A549 (cell line): ENCODE measurements at regions not wholly inside any gene's neighbourhood (a gene's known extent, or its start where the extent isn't known, plus 50 kb on each side); places are given as distances from the start of the nearest gene placed in this dataset.

Experiments used
- ATAC-seq, 2 experiments: fragments of 200-7000 bp in 1 of 2; fragments of >200 bp in 1 of 2; cut with Nextera tagmentation in 1 of 2; cut with Tn5 transposase in 1 of 2; 3 replicates each; pipeline versions ENCODE4 v1.8.0 to v1.9.1; 2018 to 2020; ENCODE audit warnings: mild to moderate bottlenecking in 1 of 2, moderate library complexity in 1 of 2
- CTCF ChIA-PET: fragments of 300-600 bp; sonication (Branson Sonifier 250); formaldehyde crosslinking; extraction: SDS; loops from one replicate; lab custom pipeline; 2021; ENCODE audit warnings: antibody characterized with exemption, inconsistent platforms; lab: Yijun Ruan, JAX
- POLR2A ChIA-PET: fragments of 350-600 bp; formaldehyde crosslinking; extraction: SDS; loops from one replicate; lab custom pipeline; 2021; ENCODE audit warnings: antibody characterized with exemption, inconsistent platforms; lab: Yijun Ruan, JAX
- DNase-seq, 2 experiments: peaks; one replicate each; pipeline versions ENCODE4 v3.0.0 to v3.0.0-alpha.2; 2011 to 2016; ENCODE audit warnings: low read depth in 1 of 2, low spot score in 1 of 2
- FAIRE-seq: peaks from 2 replicates; lab custom pipeline; 2011; peaks lifted over from hg19 to GRCh38; lab: Jason Lieb, UNC
- H3K27ac ChIP-seq, 2 experiments: fragments of >200 bp; sonication (Bioruptor Twin); formaldehyde crosslinking; 3 replicates each; pipeline ENCODE4 v1.5.1; 2016 to 2017
- H3K4me1 ChIP-seq: fragments of >200 bp; sonication (Bioruptor Twin); formaldehyde crosslinking; 3 replicates; pipeline ENCODE4 v1.6.1; 2016
- H3K4me2 ChIP-seq: fragments of >200 bp; sonication (Bioruptor Twin); formaldehyde crosslinking; 3 replicates; pipeline ENCODE4 v1.6.1; 2016
- H3K4me3 ChIP-seq: fragments of >200 bp; sonication (Bioruptor Twin); formaldehyde crosslinking; 3 replicates; pipeline ENCODE4 v1.5.1; 2016
- H3K9me3 ChIP-seq: fragments of >200 bp; sonication (Bioruptor Twin); formaldehyde crosslinking; 3 replicates; pipeline ENCODE4 v1.6.1; 2016
- BCL3 ChIP-seq: fragments of >200 bp; sonication (Bioruptor Twin); formaldehyde crosslinking; IDR thresholded peaks from 3 replicates; pipeline ENCODE4 v1.6.1; 2016
- E2F6 ChIP-seq: IDR thresholded peaks from 2 replicates; pipeline ENCODE4 v1.6.1; 2012; ENCODE audit warnings: low read depth, borderline replicate concordance
- EHF ChIP-seq: fragments of 250-450 bp; sonication (Bioruptor Pico); IDR thresholded peaks from 2 replicates; pipeline ENCODE4 v1.5.0; 2020; ENCODE audit warnings: mild to moderate bottlenecking
- HDAC2 ChIP-seq: fragments of 200-600 bp; sonication (generic); IDR thresholded peaks from 2 replicates; pipeline ENCODE4 v1.6.1; 2016
- HES2 ChIP-seq: fragments of >200 bp; sonication (Bioruptor Twin); formaldehyde crosslinking; IDR thresholded peaks from 2 replicates; pipeline ENCODE4 v1.6.1; 2016
- HOXA7 ChIP-seq: fragments of 250-450 bp; sonication (Bioruptor Pico); IDR thresholded peaks from 2 replicates; pipeline ENCODE4 v1.5.0; 2020; ENCODE audit warnings: mild to moderate bottlenecking, moderate library complexity
- JUN ChIP-seq, 2 experiments: fragments of >200 bp; sonication (Bioruptor Twin); formaldehyde crosslinking; IDR thresholded peaks; 2 replicates in 1 of 2; 3 replicates in 1 of 2; pipeline ENCODE4 v1.6.1; 2016 to 2017
- MAFK ChIP-seq: fragments of 450-650 bp; IDR thresholded peaks from 2 replicates; pipeline ENCODE4 v1.6.1; 2014; ENCODE audit not compliant: partially characterized antibody
- MAX ChIP-seq: IDR thresholded peaks from 2 replicates; pipeline ENCODE4 v1.6.1; 2012
- MYC ChIP-seq: IDR thresholded peaks from 2 replicates; pipeline ENCODE4 v1.6.1; 2012; ENCODE audit warnings: mild to moderate bottlenecking, inconsistent platforms, low read length, improper control_type of control experiment, borderline replicate concordance
- PHF8 ChIP-seq: fragments of 200-600 bp; sonication (generic); IDR thresholded peaks from 2 replicates; pipeline ENCODE4 v1.6.1; 2016; ENCODE audit warnings: low read depth, mild to moderate bottlenecking, antibody characterized with exemption, moderate library complexity, borderline replicate concordance
- POLR2A ChIP-seq: IDR thresholded peaks from 2 replicates; pipeline ENCODE4 v1.6.1; 2012; ENCODE audit warnings: mild to moderate bottlenecking, low read length
- POLR2AphosphoS2 ChIP-seq: conservative IDR thresholded peaks from 2 replicates; pipeline ENCODE4 v1.6.1; 2012; ENCODE audit warnings: low read length, improper control_type of control experiment, inconsistent platforms
- RAD21 ChIP-seq, 2 experiments: fragments of >200 bp in 1 of 2; sonication (Bioruptor Twin) in 1 of 2; formaldehyde crosslinking in 1 of 2; IDR thresholded peaks in 1 of 2; conservative IDR thresholded peaks in 1 of 2; 2 replicates in 1 of 2; 3 replicates in 1 of 2; pipeline ENCODE4 v1.6.1; 2012 to 2018; ENCODE audit warnings: inconsistent platforms in 1 of 2
- RCOR1 ChIP-seq: fragments of 150-350 bp; IDR thresholded peaks from 2 replicates; pipeline ENCODE4 v1.6.1; 2014; ENCODE audit warnings: antibody characterized with exemption, low read length, low read depth
- REST ChIP-seq: fragments of 200-600 bp; sonication (generic); IDR thresholded peaks from 2 replicates; pipeline ENCODE4 v1.6.1; 2016; ENCODE audit warnings: antibody characterized with exemption, mild to moderate bottlenecking, moderate library complexity
- SREBF2 ChIP-seq: fragments of 450-650 bp; IDR thresholded peaks from 2 replicates; pipeline ENCODE4 v1.6.1; 2014; ENCODE audit warnings: mild to moderate bottlenecking, moderate library complexity
- TP53 ChIP-seq: fragments of 250-450 bp; sonication (Bioruptor Pico); IDR thresholded peaks from 2 replicates; pipeline ENCODE4 v1.5.0; 2021; ENCODE audit warnings: mild to moderate bottlenecking, moderate library complexity
- ZFP36 ChIP-seq: fragments of 450-650 bp; IDR thresholded peaks from 2 replicates; pipeline ENCODE4 v1.6.1; 2014; ENCODE audit warnings: borderline replicate concordance; ENCODE audit not compliant: partially characterized antibody
- WGBS: methylation state at CpG from one replicate; pipeline ENCODE4 v1.1.6; 2017; ENCODE audit errors: missing lambda C conversion rate; 5-methylcytosine and 5-hydroxymethylcytosine counted together

GRCh38 chr5:38648703-38649291, 92.4 kb upstream of the LIFR start:
- ChIA-PET POLR2A (no interaction called here), CTCF (interaction anchor here (0.6 kb wide), 1 partner anchor 75 kb away, joined by 3 read pairs; no protein-coding TSS in a partner anchor)
- no peak for TF ChIP-seq HDAC2
- no peak for TF ChIP-seq RCOR1
- TF ChIP-seq ZFP36, result no peak
- TF ChIP-seq POLR2A, result no peak
- ATAC-seq, result no peak; a peak in 1 of 6 replicates
- FAIRE-seq, result no peak
- Histone ChIP-seq H3K4me3 (no peak overlapping the region), H3K9me3 (0 out of 3 replicates have a peak, but pooled peaks cover 3% of the 10 kb centered on the region), H3K4me2 (no peak overlapping the region), H3K27ac (no peak overlapping the region), H3K4me1 (peaks cover 7% of the 10 kb centered on the region; the same call in 2 of the 3 replicates)
- WGBS, result 44% methylated on average over 3 of the region's 3 CpGs
- DNase-seq, result no peak

- CTCF ChIA-PET, result interaction anchor here (0.9 to 2.8 kb wide), 3 partner anchors 15 to 209 kb away, joined by 3 to 9 read pairs (median 4); no protein-coding TSS in a partner anchor
- Histone ChIP-seq H3K4me3 (peak overlapping the region; percentile 26), H3K4me1 (peaks cover 7% of the 10 kb centered on the region; the same call in 2 of the 3 replicates), H3K4me2 (peak overlapping the region; percentile 73), H3K9me3 (no peaks in the 10 kb centered on the region), H3K27ac (peak overlapping the region; percentile 34 to 50; a peak in 4 of 6 replicates)
- WGBS, result 11% methylated on average over 3 of the region's 7 CpGs
- FAIRE-seq, result no peak
- peak; percentile 37 to 47; a peak in 3 of 6 replicates for ATAC-seq
- no peak for DNase-seq
- POLR2A ChIA-PET, result no interaction called here
- TF ChIP-seq JUN (IDR thresholded peaks at IDR 0.05) (no peak), HES2 (no peak), MAFK (no peak), BCL3 (no peak), EHF (CRISPR knock-in tag) (no peak), HDAC2 (no peak), PHF8 (no peak), MYC (no peak), E2F6 (no peak), REST (no peak), SREBF2 (no peak), POLR2AphosphoS2 (no peak), MAX (no peak)
These were observed 94.1 kb upstream of the LIFR start for GRCh38 chr5:38650540-38650939.

GRCh38 chr5:38650946-38651345, 94.5 kb upstream of the LIFR start:
- POLR2A ChIA-PET, result no interaction called here
- CTCF ChIA-PET, result interaction anchor here (0.9 to 2.8 kb wide), 4 partner anchors 15 to 209 kb away, joined by 3 to 9 read pairs (median 4); no protein-coding TSS in a partner anchor
- WGBS, result 27% methylated on average over 8 of the region's 8 CpGs

More at GRCh38 chr5:38650946-38651345, 94.5 kb upstream of the LIFR start:
- H3K27ac ChIP-seq, result peak overlapping the region in 1 of 2 experiments; percentile 34; a peak in 3 of 6 replicates
- no peaks in the 10 kb centered on the region for H3K9me3 ChIP-seq
- DNase-seq (no peak), FAIRE-seq (no peak), ATAC-seq (peak; percentile 54 to 55; a peak in 3 of 6 replicates)
- peaks cover 7% of the 10 kb centered on the region; the same call in 2 of the 3 replicates for H3K4me1 ChIP-seq
- peak overlapping the region; percentile 26 for H3K4me3 ChIP-seq
- TF ChIP-seq HOXA7 (CRISPR knock-in tag) (no peak), RAD21 (conservative IDR thresholded peaks at IDR 0.05 in 1 of 2, IDR thresholded peaks at IDR 0.05 in 1 of 2) (no peak), RCOR1 (no peak), TP53 (CRISPR knock-in tag) (no peak), SREBF2 (no peak)
- TF ChIP-seq, all 56 proteins: peak for 0
- H3K4me2 ChIP-seq, result peak overlapping the region; percentile 73
